ENCODE measurements at regions not wholly inside any gene's neighbourhood (a gene's known extent, or its start where the extent isn't known, plus 50 kb on each side); places are given as distances from the start of the nearest gene placed in this dataset.
"Not testable (repeated sequence)": the region's sequence is repeated elsewhere in the genome, so short reads cannot be mapped to it uniquely, and the experiment has no call there.

- no peak for DNase-seq (ENCODE audit: extremely low read depth in 1 of 2, low read depth in 1 of 2)
Observed at GRCh38 chr6:156689656-156690055, 87.5 kb upstream of the ARID1B start.

DNA sequence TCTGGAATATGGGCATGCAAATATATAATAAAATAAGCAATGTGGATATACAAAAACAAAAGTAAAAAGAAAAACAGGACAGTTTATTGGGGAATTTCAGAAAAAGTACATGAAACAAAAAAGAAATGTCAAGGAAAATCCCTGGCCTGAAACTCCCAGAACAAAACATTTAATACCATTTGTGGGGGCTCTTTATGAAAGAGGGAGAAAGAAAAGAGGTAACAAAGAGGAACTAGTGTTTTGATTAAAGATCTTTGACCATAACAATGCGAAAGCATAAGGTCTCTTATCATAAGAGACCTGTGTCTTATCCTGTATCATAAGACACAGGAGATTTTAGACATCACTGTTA, 88.6 kb upstream of the ARID1B start:
- DNase-seq (ENCODE audit: extremely low read depth in 1 of 2, low read depth in 1 of 2): no peak

DNA sequence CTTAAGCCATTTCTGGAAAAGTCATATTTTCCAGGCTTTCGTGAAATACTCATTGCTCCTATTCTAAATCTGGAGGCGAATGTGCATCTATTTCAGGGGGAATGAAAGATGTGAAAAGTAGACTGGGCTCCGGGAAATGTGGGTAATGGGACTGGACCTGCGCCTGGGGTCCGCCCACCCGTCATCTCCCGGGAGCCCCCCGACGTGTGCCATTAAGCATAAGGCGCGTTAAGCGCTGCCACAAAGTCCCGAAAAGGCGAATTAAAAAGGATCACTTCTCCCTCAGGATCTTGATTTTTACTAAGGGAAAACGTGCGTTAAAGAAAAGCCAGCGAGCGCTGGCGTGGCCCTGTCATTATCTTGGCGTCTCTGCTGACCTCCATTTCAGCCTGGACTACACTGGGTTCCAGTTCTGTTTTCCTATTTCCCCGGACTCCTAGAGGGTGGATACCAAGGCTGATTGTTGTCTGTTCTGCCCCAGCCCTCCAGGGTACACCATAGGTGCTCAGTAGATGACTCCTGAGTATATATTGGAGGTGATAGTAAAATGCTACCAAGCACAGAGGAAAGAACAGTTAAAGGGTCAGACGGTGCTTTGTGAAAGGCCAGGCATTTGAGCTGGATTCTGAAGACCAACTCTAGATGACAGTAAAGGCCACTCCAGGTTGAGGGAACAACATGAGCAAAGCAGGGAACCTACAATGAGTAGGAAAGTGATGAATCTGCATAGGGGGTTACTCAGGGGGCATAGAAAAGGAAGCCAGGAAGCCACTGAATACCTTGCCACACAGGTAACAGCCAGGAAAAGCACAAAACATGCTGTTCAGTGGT, 89.2 kb upstream of the ARID1B start:
- DNase-seq (ENCODE audit: extremely low read depth in 1 of 2, low read depth in 1 of 2): no peak

GRCh38 chr6:156686995-156687788, 90.0 kb upstream of the ARID1B start:
- peak; percentile 32 to 59 for DNase-seq (ENCODE audit: extremely low read depth in 1 of 2, low read depth in 1 of 2)

GRCh38 chr6:156686301-156686994, 90.7 kb upstream of the ARID1B start:
- no peak for DNase-seq (ENCODE audit: extremely low read depth in 1 of 2, low read depth in 1 of 2)

DNA sequence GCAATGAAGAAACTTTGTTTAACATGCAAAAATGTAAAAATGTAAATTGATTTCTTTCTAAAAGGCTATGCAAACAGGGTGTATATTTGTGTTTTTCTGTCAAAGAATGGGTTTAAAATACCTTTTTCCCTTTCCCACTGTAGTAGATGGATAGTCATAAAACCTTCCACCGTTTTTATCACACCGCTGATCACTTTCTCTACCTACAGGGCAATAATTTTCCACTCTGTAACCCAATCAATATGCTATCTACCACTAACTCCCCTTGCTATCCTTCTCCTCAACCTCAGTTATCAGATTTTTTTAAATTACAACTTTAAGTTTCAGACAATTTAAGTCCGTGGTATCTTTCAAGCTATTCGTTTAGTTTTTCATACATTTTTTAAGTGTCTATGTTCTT, 91.4 kb upstream of the ARID1B start:
- no peak for DNase-seq (ENCODE audit: extremely low read depth in 1 of 2, low read depth in 1 of 2)

DNA sequence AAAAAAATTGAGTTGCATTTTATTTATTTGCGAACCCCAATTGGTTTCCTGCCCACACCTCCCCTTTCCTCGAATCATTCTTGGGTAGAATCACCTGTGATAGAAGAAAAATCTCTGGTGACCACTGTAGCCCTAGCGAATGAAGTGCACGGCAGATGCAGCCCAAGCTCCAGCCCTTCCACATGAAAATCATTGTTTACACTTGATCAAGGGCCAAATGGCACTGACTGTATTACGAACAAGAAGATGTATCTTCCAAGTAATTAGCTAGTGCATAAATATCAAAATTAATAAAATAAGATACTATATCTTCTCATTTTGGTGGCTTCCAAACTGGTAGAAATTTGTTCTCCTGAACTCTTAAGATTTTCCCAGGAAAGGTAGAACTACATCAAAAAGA, 93.4 kb upstream of the ARID1B start:
- DNase-seq (ENCODE audit: extremely low read depth in 1 of 2, low read depth in 1 of 2): no peak

DNA sequence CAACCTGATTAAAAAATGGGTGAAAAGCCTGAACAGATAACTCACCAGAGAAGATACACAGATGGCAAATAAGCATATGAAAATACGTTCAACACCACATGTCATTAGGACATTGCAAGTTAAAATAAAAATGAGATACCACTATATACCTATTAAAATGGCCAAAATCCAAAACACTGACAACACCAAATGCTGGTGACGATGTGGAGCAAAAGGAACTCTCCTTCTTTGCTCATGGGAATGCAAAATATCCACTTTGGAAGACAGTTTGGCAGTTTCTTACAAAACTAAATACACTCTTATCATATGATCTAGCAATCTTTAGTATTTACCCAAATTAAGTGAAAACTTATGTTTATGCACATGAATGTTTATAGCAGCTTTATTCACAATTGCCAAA, 100.5 kb upstream of the ARID1B start:
- no peak for DNase-seq (ENCODE audit: extremely low read depth in 1 of 2, low read depth in 1 of 2)

- DNase-seq (ENCODE audit: extremely low read depth in 1 of 2, low read depth in 1 of 2): no peak
Observed at GRCh38 chr6:156674197-156674596, 103.0 kb upstream of the ARID1B start.

DNA sequence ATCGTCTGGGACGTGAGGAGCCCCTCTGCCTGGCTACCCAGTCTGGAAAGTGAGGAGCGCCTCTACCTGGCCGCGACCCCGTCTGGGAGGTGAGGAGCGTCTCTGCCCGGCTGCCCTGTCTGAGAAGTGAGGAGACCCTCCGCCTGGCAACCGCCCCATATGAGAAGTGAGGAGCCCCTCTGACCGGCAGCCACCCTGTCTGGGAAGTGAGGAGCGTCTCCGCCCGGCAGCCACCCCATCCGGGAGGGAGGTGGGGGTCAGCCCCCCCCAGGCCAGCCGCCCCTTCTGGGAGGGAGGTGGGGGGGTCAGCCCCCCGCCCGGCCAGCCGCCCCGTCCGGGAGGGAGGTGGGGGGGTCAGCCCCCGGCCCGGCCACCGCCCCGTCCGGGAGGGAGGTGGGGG, 107.1 kb upstream of the ARID1B start:
- not testable (repeated sequence) for DNase-seq (ENCODE audit: extremely low read depth in 1 of 2, low read depth in 1 of 2)

DNA sequence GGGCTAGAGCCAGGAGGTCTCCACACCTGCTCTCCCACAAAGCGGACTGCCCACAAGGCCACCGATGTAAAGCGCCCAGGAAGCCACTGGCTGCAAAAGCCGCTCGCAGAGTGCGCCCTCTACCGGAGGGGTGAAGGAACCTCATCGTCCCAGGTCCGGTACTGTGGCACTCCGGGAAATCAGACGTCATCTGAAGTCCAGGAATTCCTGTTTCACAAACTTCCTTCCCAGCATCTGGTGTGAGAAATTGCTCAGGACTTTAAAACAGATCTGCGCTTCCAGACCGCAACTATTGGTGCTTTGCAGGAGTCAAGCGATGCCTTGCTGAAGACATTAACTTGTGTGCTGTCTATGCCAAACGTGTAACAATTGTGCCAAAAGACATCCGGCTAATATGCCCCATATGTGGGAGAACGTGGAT, 115.1 kb upstream of the ARID1B start:
- DNase-seq (ENCODE audit: extremely low read depth in 1 of 2, low read depth in 1 of 2): peak in 1 of 2 donors; percentile 22

GRCh38 chr6:156660389-156660788, 116.8 kb upstream of the ARID1B start:
- no peak for DNase-seq (ENCODE audit: extremely low read depth in 1 of 2, low read depth in 1 of 2)

DNA sequence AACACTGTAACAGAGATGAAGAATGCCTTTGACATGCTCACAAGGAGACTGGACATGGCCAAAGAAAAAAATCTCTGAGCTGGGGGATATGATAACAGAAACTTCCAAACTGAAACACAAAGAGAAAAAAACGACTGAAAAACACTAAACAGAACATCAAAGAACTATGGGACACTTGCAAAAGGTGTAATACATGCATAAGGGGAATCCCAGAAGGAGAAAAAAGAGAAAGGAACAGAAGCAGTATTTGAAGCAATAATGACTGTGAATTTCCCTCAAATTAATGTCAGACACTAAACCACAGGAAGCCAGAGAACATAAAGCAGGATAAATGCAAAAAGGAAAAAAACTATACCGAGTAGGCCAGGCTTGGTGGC, 117.4 kb upstream of the ARID1B start:
- no peak for DNase-seq (ENCODE audit: extremely low read depth in 1 of 2, low read depth in 1 of 2)

DNA sequence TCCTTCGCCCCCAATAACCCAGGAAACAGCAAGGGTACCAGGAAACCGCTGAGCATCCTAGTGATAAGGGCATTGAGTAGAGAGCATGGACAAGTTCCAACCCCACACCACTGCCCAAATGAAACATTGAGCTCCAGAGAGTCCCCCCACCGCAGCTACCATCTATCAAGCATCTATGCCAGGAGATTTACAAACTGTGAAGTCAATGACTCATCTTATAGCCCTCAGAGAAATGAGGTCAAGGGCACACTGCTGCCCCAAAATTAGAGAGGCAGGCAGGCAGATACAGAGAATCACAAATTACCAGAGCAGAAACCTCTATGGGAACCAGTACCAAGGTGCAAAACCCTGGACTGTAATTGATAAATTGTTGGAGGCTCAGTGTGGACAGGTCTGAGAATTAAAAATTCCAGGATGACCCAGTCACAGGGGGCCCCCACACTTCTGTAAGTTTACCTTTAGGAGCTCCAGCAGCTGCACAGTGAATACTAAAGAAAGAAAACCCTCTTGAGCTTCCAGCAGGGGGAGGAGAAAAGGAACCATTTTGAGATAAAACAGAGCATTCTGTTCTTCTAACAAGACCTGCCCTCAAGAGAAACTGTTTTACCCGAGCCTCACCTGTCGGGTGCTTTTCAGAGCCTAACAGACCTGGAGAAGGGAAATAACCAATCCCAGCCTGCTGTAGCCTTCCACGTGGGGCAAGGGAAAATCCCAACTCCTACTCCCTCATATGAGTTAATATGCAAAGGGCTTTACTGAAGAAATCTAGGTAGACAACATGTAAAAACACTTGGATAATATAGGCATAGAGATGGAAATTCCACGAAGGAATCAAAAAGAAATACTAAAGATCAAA, 118.0 kb upstream of the ARID1B start:
- DNase-seq (ENCODE audit: extremely low read depth in 1 of 2, low read depth in 1 of 2): no peak

DNA sequence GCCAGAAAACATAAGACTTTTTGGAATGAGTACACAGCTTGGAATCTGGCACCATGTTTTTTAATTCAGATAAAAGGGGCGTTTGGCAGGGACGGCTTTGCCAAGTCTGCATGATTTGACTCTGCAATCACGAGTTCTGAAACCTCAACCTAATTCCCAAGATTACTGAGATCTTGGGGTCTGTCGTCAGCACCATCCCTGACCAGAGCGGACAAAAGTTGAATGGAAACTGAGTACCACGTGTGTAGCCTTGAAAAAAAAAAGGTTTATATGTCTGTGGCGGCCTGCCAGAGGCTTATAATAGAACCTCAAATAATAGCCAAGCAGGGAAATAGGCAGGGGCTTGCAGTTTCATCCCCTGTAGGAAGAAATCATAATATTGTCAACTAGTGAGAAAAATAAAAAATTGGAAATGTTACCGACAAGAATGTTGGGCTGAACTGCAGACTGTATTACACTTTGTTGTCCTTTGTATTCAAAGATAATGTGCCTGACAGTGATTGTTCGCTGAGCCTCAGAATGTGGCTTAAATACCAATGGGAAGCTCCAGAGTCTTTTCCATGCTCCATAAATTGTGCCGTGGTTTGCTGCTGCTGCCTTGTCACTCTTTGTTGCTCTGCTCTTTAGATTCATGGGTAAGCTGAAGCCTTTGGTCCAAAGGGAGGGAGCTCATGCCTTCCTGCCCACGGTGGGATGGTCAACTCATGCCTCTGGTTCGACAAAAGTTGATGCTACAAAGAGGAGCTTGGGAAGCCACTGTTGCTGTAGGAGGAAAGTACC, 118.8 kb upstream of the ARID1B start:
- no peak for DNase-seq (ENCODE audit: extremely low read depth in 1 of 2, low read depth in 1 of 2)

DNA sequence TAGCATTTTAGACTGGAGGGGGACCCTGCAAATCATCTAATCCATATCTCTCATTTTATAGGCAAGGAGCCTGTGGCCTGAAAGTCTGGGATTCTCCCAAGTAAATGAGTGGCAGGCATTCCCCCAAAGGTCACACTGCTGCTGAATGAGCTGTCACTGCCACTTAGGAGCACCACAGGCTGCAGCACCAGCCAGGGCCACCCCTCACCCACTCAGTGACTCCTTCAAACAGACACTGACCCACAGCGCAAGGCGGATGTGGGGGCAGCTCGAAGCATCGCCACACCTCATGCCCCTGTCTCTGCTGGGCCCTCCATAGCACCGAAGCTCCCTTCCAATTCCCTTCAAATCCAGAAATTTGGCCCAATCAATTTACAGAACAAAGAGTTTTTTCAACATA, 119.9 kb upstream of the ARID1B start:
- DNase-seq (ENCODE audit: extremely low read depth in 1 of 2, low read depth in 1 of 2): no peak

- DNase-seq (ENCODE audit: extremely low read depth in 1 of 2, low read depth in 1 of 2): no peak
Observed at GRCh38 chr6:156654919-156655918, 122.0 kb upstream of the ARID1B start.

DNA sequence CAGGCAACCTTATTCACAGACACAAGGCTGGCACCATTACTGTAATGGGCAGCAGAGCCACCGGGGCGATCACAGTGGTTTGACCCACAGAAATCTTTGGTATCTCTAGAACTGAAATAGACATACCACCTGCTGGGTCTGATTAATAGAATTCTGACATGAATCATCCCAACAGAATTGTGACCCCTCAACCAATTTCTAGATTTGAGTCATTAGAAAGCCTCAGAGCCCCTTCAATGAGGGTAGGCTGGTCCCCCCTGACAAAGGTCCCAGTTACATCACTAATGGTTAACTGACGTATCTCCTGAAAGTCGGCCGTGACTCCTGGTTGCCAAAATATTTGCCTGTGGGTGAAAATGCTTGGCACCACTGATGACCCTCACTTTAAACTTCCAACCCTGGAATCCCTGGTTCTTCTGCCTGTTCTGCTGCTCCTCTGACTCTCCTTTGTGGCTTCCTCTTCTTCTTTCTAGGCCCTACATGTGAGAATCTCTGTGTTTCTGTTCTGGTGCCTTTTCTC, 124.9 kb upstream of the ARID1B start:
- no peak for DNase-seq (ENCODE audit: extremely low read depth in 1 of 2, low read depth in 1 of 2)

DNA sequence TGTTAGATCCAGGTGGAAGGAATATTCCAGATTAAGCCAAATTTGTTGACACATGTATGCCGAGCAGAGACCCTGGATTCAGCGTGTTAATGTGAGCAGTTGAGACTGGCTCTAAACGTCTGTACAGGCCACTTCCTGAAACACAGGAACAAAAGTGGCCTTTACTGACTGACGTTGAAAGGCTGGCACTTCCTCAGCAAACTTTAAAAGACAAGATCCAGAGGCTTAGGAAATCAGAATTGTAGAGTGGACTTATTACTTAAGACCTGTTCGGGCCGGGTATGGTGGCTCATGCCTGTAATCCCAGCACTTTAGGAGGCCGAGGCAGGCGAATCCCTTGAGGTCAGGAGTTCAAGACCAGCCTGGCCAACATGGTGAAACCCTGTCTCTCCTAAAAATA, 125.7 kb upstream of the ARID1B start:
- no peak for DNase-seq (ENCODE audit: extremely low read depth in 1 of 2, low read depth in 1 of 2)
